ENCODE measurements at regions not wholly inside any gene's neighbourhood (a gene's known extent, or its start where the extent isn't known, plus 50 kb on each side); places are given as distances from the start of the nearest gene placed in this dataset.

GRCh38 chr16:62445909-62446308 lies 409.7 kb upstream of the CDH8 start:
- no peak for TF ChIP-seq CTCF (optimal IDR thresholded peaks at IDR 0.05 in 1 of 3, IDR thresholded peaks at IDR 0.05 in 1 of 3, conservative IDR thresholded peaks at IDR 0.05 in 1 of 3; ENCODE audit: extremely low read depth in 1 of 3, insufficient read depth in 2 of 3, low read length in 3 of 3)
- no peak for TF ChIP-seq EZH2 (IDR thresholded peaks at IDR 0.05; ENCODE audit: low read length)

Data from keratinocyte (primary cell).